Right atrium auricular region (tissue), 2 donors: ENCODE measurements at regions not wholly inside any gene's neighbourhood (a gene's known extent, or its start where the extent isn't known, plus 50 kb on each side); places are given as distances from the start of the nearest gene placed in this dataset.
"Not testable (repeated sequence)": the region's sequence is repeated elsewhere in the genome, so short reads cannot be mapped to it uniquely, and the experiment has no call there.

Experiments
- DNase-seq: peaks from one replicate; pipeline ENCODE4 v3.0.0-alpha.2; 2019; ENCODE audit warnings: low spot score
- H3K27ac ChIP-seq, 2 donors: fragments of 200-600 bp; sonication (generic); 1 replicate in 1 of 2; 2 replicates in 1 of 2; pipeline ENCODE4 v1.5.1; 2016 to 2019
- H3K27me3 ChIP-seq, 2 donors: fragments of 200-600 bp; sonication (generic); one replicate each; pipeline versions ENCODE4 v1.5.1 to v1.6.0; 2017 to 2019
- H3K36me3 ChIP-seq: fragments of 200-600 bp; sonication (generic); one replicate; pipeline ENCODE4 v1.5.1; 2016
- H3K4me1 ChIP-seq, 2 donors: fragments of 200-600 bp; sonication (generic); one replicate each; pipeline versions ENCODE4 v1.5.1 to v1.6.0; 2017 to 2019
- H3K4me3 ChIP-seq, 2 donors: fragments of 200-600 bp; sonication (generic); 1 replicate in 1 of 2; 2 replicates in 1 of 2; pipeline ENCODE4 v1.5.1; 2017 to 2019; ENCODE audit warnings: mild to moderate bottlenecking in 1 of 2, moderate library complexity in 1 of 2
- H3K9me3 ChIP-seq, 2 donors: fragments of 200-600 bp; sonication (generic); one replicate each; pipeline ENCODE4 v1.5.1; 2019
- TF ChIP-seq, protein P1 (sequence below), 2 donors: fragments of 200-600 bp; sonication (generic); IDR thresholded peaks; one replicate each; pipeline ENCODE4 v1.5.1; 2019; ENCODE audit warnings: antibody characterized with exemption in 2 of 2

DNA sequence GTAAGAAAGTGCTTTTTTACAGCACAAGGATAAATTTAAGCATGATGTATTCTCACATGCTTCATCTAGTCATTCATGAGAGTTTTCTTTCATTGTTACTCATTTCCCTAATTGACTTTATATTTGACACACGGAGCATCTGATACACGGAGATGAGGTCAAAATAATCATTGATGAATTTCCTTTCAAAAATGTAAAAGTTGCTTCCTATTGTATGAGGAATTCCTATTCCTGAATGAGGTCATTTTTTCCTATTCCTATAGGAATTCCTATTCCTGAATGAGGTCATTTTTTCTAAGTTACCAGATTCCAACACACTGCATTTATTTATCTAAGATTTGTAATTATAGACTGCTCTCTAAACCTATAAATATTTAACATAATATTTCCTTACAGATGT is 316.7 kb upstream of the KITLG start:
- H3K9me3 ChIP-seq = no peaks in the 10 kb centered on the region
- TF ChIP-seq, protein P1, sequence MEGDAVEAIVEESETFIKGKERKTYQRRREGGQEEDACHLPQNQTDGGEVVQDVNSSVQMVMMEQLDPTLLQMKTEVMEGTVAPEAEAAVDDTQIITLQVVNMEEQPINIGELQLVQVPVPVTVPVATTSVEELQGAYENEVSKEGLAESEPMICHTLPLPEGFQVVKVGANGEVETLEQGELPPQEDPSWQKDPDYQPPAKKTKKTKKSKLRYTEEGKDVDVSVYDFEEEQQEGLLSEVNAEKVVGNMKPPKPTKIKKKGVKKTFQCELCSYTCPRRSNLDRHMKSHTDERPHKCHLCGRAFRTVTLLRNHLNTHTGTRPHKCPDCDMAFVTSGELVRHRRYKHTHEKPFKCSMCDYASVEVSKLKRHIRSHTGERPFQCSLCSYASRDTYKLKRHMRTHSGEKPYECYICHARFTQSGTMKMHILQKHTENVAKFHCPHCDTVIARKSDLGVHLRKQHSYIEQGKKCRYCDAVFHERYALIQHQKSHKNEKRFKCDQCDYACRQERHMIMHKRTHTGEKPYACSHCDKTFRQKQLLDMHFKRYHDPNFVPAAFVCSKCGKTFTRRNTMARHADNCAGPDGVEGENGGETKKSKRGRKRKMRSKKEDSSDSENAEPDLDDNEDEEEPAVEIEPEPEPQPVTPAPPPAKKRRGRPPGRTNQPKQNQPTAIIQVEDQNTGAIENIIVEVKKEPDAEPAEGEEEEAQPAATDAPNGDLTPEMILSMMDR (IDR thresholded peaks at IDR 0.05) = no peak

DNA sequence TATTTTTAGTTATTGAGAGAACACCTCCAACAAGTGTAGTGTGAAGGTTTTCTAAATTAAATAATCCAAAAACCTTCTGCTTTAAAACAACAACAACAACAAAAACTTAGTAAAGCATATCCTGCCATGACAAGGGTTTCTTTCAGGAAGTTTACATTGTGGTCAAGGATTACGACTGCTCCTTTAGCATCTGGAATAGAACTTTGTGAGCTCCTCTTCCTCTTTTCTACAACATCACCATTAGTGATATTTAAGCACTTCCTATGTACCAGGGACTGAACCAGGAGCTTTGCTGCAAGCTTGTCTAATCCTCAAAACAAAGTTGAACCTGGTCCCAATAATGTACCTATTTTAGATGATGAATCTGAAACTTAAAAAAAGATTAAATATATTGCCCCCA is 315.4 kb upstream of the KITLG start:
- Histone ChIP-seq H3K27ac (no peak overlapping the region), H3K36me3 (no peaks in the 10 kb centered on the region), H3K4me1 (no peaks in the 10 kb centered on the region), H3K9me3 (no peaks in the 10 kb centered on the region), H3K27me3 (no peaks in the 10 kb centered on the region), H3K4me3 (no peak overlapping the region)
- TF ChIP-seq, protein P1 (IDR thresholded peaks at IDR 0.05) = no peak
- no peak for DNase-seq

More for the DNA sequence above, 316.7 kb upstream of the KITLG start:
- H3K36me3 ChIP-seq = no peaks in the 10 kb centered on the region
- H3K4me3 ChIP-seq = no peak overlapping the region
- H3K4me1 ChIP-seq = no peaks in the 10 kb centered on the region
- DNase-seq = no peak
- no peak overlapping the region for H3K27ac ChIP-seq
- no peaks in the 10 kb centered on the region for H3K27me3 ChIP-seq

DNA sequence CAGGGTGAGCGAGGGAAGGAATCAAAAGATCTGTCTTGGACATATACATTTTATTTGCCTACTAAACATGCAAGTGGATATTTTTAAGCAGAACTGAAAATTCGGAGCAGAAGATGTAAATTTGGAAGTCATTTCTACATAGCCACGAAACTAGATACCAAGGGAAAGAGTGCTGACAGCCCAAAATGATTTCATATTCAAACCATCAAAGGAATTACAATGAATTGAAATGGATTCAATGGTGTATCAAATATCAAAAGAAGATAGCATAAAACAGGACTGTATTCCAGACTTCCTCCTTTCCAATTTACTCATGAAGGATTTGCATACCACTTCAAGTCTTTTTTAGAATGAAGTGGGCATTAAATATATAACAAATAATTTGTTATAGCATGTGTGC is 313.5 kb upstream of the KITLG start:
- Histone ChIP-seq H3K36me3 (no peaks in the 10 kb centered on the region), H3K9me3 (no peaks in the 10 kb centered on the region), H3K4me3 (no peak overlapping the region), H3K27ac (no peak overlapping the region), H3K4me1 (no peaks in the 10 kb centered on the region), H3K27me3 (no peaks in the 10 kb centered on the region)
- no peak for DNase-seq
- TF ChIP-seq, protein P1 (IDR thresholded peaks at IDR 0.05) = no peak

DNA sequence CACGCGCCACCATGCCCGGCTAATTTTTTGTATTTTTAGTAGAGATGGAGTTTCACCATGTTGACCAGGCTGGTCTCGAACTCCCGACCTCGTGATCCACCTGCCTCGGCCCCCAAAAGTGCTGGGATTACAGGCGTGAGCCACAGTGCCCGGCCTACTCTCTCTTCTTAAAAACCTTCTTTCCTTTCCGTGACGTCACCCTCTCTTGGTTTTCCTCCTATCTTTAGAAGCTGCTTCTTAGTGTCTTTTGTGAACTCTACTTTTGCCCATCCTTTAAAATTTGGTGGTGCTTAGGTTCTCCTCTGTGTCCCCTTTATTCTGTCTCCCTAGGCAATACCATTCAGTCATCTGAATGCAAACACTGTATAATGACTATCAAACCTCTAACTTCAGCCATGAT is 311.2 kb upstream of the KITLG start:
- DNase-seq, H3K27me3 ChIP-seq, H3K27ac ChIP-seq, H3K9me3 ChIP-seq, H3K4me1 ChIP-seq, H3K4me3 ChIP-seq, H3K36me3 ChIP-seq: not testable (repeated sequence)

DNA sequence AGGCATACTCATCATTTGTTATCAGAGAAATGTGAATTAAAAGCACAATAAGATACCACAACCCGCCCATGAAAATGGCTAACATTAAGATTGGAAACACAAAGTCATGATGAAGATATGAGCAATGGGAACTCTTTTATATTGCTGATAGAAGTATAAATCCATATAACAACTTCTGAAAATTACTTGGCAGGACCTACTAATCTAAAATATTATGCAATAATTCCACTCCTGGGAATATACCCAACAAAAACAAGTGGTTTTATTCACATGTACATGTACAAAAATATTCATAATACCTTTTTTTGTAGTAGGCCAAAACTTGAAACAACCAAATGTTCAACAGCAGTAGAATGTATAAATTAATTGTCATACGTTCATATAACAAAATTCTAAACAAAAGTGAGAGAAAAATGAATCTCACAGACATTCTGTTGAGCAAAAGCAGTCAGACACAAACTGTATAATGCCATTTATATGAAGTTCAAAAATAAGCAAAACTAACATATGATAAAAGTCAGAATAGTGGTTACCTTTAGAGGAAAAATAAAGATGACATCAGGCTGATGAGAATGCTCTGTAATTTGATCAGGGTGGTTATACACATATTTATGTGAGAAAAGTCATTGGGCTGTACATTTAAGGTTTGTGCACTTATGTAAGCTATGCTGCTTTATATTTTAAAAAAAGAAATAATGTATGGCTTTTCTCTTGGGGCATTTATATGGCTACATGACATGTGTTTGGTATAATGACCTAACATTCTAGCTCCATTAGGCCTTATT is 309.2 kb upstream of the KITLG start:
- DNase-seq = no peak
- H3K4me1 ChIP-seq = no peaks in the 10 kb centered on the region
- H3K27ac ChIP-seq = no peak overlapping the region
- no peaks in the 10 kb centered on the region for H3K9me3 ChIP-seq
- TF ChIP-seq, protein P1 (IDR thresholded peaks at IDR 0.05) = no peak
- no peaks in the 10 kb centered on the region for H3K27me3 ChIP-seq
- H3K4me3 ChIP-seq = no peak overlapping the region
- no peaks in the 10 kb centered on the region for H3K36me3 ChIP-seq

DNA sequence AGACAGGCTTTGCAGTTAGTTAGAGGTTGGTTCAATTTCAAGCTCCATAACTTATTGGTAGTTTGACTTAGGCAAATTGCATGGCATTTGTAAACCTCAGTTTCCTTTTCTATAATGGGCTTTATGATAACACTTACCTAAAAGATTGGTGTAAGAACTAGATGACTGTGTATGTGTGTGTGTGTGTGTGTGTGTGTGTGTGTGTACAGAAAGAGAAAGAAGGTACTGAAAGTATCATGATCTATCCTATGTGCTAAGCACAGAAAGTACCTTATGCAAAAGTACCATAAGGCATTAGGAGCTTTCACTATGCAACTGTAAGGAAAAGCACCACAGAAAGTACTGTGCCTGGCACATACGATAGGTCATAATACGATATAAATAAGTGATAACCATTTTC is 304.3 kb upstream of the KITLG start:
- no peak for DNase-seq
- Histone ChIP-seq H3K4me1 (no peaks in the 10 kb centered on the region), H3K27me3 (no peaks in the 10 kb centered on the region), H3K36me3 (no peaks in the 10 kb centered on the region), H3K27ac (no peak overlapping the region), H3K9me3 (no peaks in the 10 kb centered on the region), H3K4me3 (no peak overlapping the region)
- TF ChIP-seq, protein P1 (IDR thresholded peaks at IDR 0.05) = no peak
